Smooth muscle cell (in vitro differentiated cells): ENCODE measurements at regions not wholly inside any gene's neighbourhood (a gene's known extent, or its start where the extent isn't known, plus 50 kb on each side); places are given as distances from the start of the nearest gene placed in this dataset.
A peak's percentile ranks its signal among the peaks of the same experiment; 100 is the strongest.

Source experiments
- DNase-seq: peaks from one replicate; lab custom pipeline; 2025; ENCODE audit not compliant: unreplicated experiment; lab: John Stamatoyannopoulos, UW
- H2AFZ ChIP-seq: fragments of 200-600 bp; sonication (generic); 2 replicates; pipeline ENCODE4 v1.6.0; 2016; ENCODE audit warnings: antibody characterized with exemption, low read depth, mild to moderate bottlenecking
- H3F3A ChIP-seq: fragments of 200-600 bp; sonication (generic); 2 replicates; pipeline ENCODE4 v1.6.0; 2017; ENCODE audit warnings: antibody characterized with exemption, low read depth
- H3K27ac ChIP-seq: fragments of 200-600 bp; sonication (generic); 2 replicates; pipeline ENCODE4 v1.5.1; 2016; ENCODE audit warnings: low read depth, mild to moderate bottlenecking
- H3K27me3 ChIP-seq: fragments of 200-600 bp; sonication (generic); 2 replicates; pipeline ENCODE4 v1.6.1; 2016; ENCODE audit warnings: low read depth, mild to moderate bottlenecking
- H3K36me3 ChIP-seq: fragments of 200-600 bp; sonication (generic); 2 replicates; pipeline ENCODE4 v1.5.1; 2016; ENCODE audit warnings: low read depth
- H3K4me1 ChIP-seq: fragments of 200-600 bp; sonication (generic); 2 replicates; pipeline ENCODE4 v1.5.1; 2016; ENCODE audit warnings: low read depth
- H3K4me2 ChIP-seq: fragments of 200-600 bp; sonication (generic); 2 replicates; pipeline ENCODE4 v1.6.0; 2016; ENCODE audit warnings: mild to moderate bottlenecking
- H3K4me3 ChIP-seq: fragments of 200-600 bp; sonication (generic); 2 replicates; pipeline ENCODE4 v1.5.1; 2016; ENCODE audit warnings: mild to moderate bottlenecking
- H3K79me2 ChIP-seq: fragments of 200-600 bp; sonication (generic); 2 replicates; pipeline ENCODE4 v1.6.0; 2016; ENCODE audit warnings: low read depth, mild to moderate bottlenecking
- H3K9ac ChIP-seq: fragments of 200-600 bp; sonication (generic); 2 replicates; pipeline ENCODE4 v1.6.0; 2016; ENCODE audit warnings: low read depth
- H3K9me3 ChIP-seq: fragments of 200-600 bp; sonication (generic); replicated peaks from 2 replicates; pipeline ENCODE4 v1.5.1; 2016; ENCODE audit warnings: low read depth
- H4K20me1 ChIP-seq: fragments of 200-600 bp; sonication (generic); 2 replicates; pipeline ENCODE4 v1.6.0; 2016; ENCODE audit warnings: low read depth
- CTCF ChIP-seq: fragments of 200-600 bp; sonication (generic); IDR thresholded peaks from 2 replicates; pipeline ENCODE4 v1.5.1; 2017; ENCODE audit warnings: borderline replicate concordance, mild to moderate bottlenecking, antibody characterized with exemption; ENCODE audit not compliant: insufficient read depth, poor library complexity, severe bottlenecking
- WGBS: methylation state at CpG from one replicate; pipeline ENCODE4 v1.1.7; 2016; ENCODE audit warnings: low lambda C conversion rate; 5-methylcytosine and 5-hydroxymethylcytosine counted together

GRCh38 chr10:53463539-53463938 is 691.0 kb upstream of the MBL2 start:
- Histone ChIP-seq H3K9me3 (no peaks in the 10 kb centered on the region), H3K4me1 (no peaks in the 10 kb centered on the region), H3K9ac (no peak overlapping the region), H4K20me1 (no peaks in the 10 kb centered on the region), H3K36me3 (no peaks in the 10 kb centered on the region), H2AFZ (no peak overlapping the region), H3K4me2 (no peak overlapping the region), H3K27ac (no peak overlapping the region), H3K4me3 (no peak overlapping the region), H3K79me2 (no peaks in the 10 kb centered on the region), H3K27me3 (no peaks in the 10 kb centered on the region), H3F3A (no peaks in the 10 kb centered on the region)
- TF ChIP-seq CTCF: no peak
- WGBS: 91% methylated on average over 4 of the region's 4 CpGs
- DNase-seq: no peak

- Histone ChIP-seq H3K9ac (no peak overlapping the region), H3K27ac (no peak overlapping the region), H3K4me2 (no peak overlapping the region), H4K20me1 (no peaks in the 10 kb centered on the region), H3K4me3 (no peak overlapping the region), H3K79me2 (no peaks in the 10 kb centered on the region), H2AFZ (peak overlapping the region; percentile 23), H3K36me3 (no peaks in the 10 kb centered on the region), H3K27me3 (no peaks in the 10 kb centered on the region), H3K9me3 (no peaks in the 10 kb centered on the region), H3F3A (no peaks in the 10 kb centered on the region), H3K4me1 (no peaks in the 10 kb centered on the region)
- DNase-seq: no peak
- TF ChIP-seq CTCF: no peak
- 50% methylated on average over 1 of the region's 1 CpG for WGBS
Measured at GRCh38 chr10:53458007-53458406, 685.4 kb upstream of the MBL2 start.

GRCh38 chr10:53453196-53453595 is 680.6 kb upstream of the MBL2 start:
- Histone ChIP-seq H3F3A (no peaks in the 10 kb centered on the region), H3K9me3 (no peaks in the 10 kb centered on the region), H3K4me3 (no peak overlapping the region), H3K27me3 (no peaks in the 10 kb centered on the region), H3K4me2 (no peak overlapping the region), H3K27ac (no peak overlapping the region), H3K4me1 (no peaks in the 10 kb centered on the region), H3K36me3 (no peaks in the 10 kb centered on the region), H3K79me2 (no peaks in the 10 kb centered on the region), H4K20me1 (no peaks in the 10 kb centered on the region), H3K9ac (no peak overlapping the region), H2AFZ (peak overlapping the region; percentile 20)
- TF ChIP-seq CTCF: peak; percentile 13
- no peak for DNase-seq
- 48% methylated on average over 1 of the region's 1 CpG for WGBS

- H3K36me3 ChIP-seq: no peaks in the 10 kb centered on the region
- no peak overlapping the region for H2AFZ ChIP-seq
- H3K4me1 ChIP-seq: no peaks in the 10 kb centered on the region
- H3K9me3 ChIP-seq: no peaks in the 10 kb centered on the region
- H3F3A ChIP-seq: no peaks in the 10 kb centered on the region
- H3K9ac ChIP-seq: no peak overlapping the region
- no peak overlapping the region for H3K4me2 ChIP-seq
- H3K4me3 ChIP-seq: no peak overlapping the region
- WGBS: 100% methylated on average over 1 of the region's 1 CpG
- H3K27me3 ChIP-seq: no peaks in the 10 kb centered on the region
- H3K27ac ChIP-seq: no peak overlapping the region
- no peaks in the 10 kb centered on the region for H3K79me2 ChIP-seq
- TF ChIP-seq CTCF: no peak
- no peaks in the 10 kb centered on the region for H4K20me1 ChIP-seq
- no peak for DNase-seq
Measured at GRCh38 chr10:53447576-53447975, 675.0 kb upstream of the MBL2 start.
